A673 (cell line): ENCODE measurements at regions not wholly inside any gene's neighbourhood (a gene's known extent, or its start where the extent isn't known, plus 50 kb on each side); places are given as distances from the start of the nearest gene placed in this dataset.

Source experiments
- EZH2 ChIP-seq: fragments of 200-600 bp; sonication (generic); IDR thresholded peaks from 2 replicates; pipeline ENCODE4 v1.6.1; 2017; ENCODE audit warnings: borderline replicate concordance, low read depth, mild to moderate bottlenecking, mixed read lengths, antibody characterized with exemption, low read length; ENCODE audit not compliant: poor library complexity, severe bottlenecking
- TF ChIP-seq, protein P1 (sequence below): fragments of 300-800, 200-600 bp; sonication (generic); conservative IDR thresholded peaks from 2 replicates; pipeline ENCODE4 v1.5.1; 2017; ENCODE audit warnings: low read depth, mild to moderate bottlenecking, antibody characterized with exemption, low read length, moderate library complexity, mixed read lengths

DNA sequence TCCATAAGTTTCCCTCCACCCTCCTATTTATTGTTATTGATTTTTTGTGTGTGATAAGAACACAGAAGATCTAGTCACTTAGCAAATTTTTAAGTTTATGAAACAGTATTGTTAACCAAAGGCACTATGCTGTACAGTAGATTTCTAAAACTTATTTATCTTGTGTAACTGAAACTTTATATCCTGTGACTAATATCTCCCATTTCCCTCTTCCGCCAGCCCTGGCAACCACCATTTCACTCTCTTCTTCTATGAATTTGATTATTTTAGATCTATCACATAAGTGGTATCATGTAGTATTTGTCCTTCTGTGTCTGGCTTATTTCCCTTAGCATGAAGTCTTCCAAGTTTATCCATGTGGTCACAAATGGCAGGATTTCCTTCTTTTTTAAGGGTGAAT, 144.3 kb upstream of the INHBA start:
- TF ChIP-seq, protein P1, sequence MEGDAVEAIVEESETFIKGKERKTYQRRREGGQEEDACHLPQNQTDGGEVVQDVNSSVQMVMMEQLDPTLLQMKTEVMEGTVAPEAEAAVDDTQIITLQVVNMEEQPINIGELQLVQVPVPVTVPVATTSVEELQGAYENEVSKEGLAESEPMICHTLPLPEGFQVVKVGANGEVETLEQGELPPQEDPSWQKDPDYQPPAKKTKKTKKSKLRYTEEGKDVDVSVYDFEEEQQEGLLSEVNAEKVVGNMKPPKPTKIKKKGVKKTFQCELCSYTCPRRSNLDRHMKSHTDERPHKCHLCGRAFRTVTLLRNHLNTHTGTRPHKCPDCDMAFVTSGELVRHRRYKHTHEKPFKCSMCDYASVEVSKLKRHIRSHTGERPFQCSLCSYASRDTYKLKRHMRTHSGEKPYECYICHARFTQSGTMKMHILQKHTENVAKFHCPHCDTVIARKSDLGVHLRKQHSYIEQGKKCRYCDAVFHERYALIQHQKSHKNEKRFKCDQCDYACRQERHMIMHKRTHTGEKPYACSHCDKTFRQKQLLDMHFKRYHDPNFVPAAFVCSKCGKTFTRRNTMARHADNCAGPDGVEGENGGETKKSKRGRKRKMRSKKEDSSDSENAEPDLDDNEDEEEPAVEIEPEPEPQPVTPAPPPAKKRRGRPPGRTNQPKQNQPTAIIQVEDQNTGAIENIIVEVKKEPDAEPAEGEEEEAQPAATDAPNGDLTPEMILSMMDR: no peak
- TF ChIP-seq EZH2: no peak
